Ishikawa (cell line): ENCODE measurements at regions not wholly inside any gene's neighbourhood (a gene's known extent, or its start where the extent isn't known, plus 50 kb on each side); places are given as distances from the start of the nearest gene placed in this dataset.

Experiments
- CEBPB ChIP-seq: IDR thresholded peaks from 2 replicates; pipeline ENCODE4 v1.6.1; 2012
- CREB1 ChIP-seq: IDR thresholded peaks from 2 replicates; pipeline ENCODE4 v1.6.1; 2012; ENCODE audit warnings: low read depth
- EGR1 ChIP-seq: IDR thresholded peaks from 2 replicates; pipeline ENCODE4 v1.6.1; 2012
- EP300 ChIP-seq: IDR thresholded peaks from 2 replicates; pipeline ENCODE4 v1.6.1; 2012; ENCODE audit warnings: borderline replicate concordance
- FOXM1 ChIP-seq: IDR thresholded peaks from 2 replicates; pipeline ENCODE4 v1.6.1; 2012; ENCODE audit warnings: low read depth, borderline replicate concordance
- NFIC ChIP-seq: IDR thresholded peaks from 2 replicates; pipeline ENCODE4 v1.6.1; 2012
- RAD21 ChIP-seq: IDR thresholded peaks from 2 replicates; pipeline ENCODE4 v1.6.1; 2012; ENCODE audit warnings: low read depth
- TAF1 ChIP-seq: IDR thresholded peaks from 2 replicates; pipeline ENCODE4 v1.6.1; 2012; ENCODE audit warnings: low read depth, mild to moderate bottlenecking
- TCF12 ChIP-seq: IDR thresholded peaks from 2 replicates; pipeline ENCODE4 v1.6.1; 2012; ENCODE audit warnings: low read depth
- TEAD4 ChIP-seq: IDR thresholded peaks from 2 replicates; pipeline ENCODE4 v1.6.1; 2012
- YY1 ChIP-seq: IDR thresholded peaks from 2 replicates; pipeline ENCODE4 v1.6.1; 2012; ENCODE audit warnings: low read depth
- ZBTB7A ChIP-seq: IDR thresholded peaks from 2 replicates; pipeline ENCODE4 v1.6.1; 2012; ENCODE audit warnings: low read depth
- TF ChIP-seq, protein P1 (sequence below): IDR thresholded peaks from 2 replicates; pipeline ENCODE4 v1.6.1; 2012
- TF ChIP-seq, protein P2 (sequence below): IDR thresholded peaks from 2 replicates; pipeline ENCODE4 v1.6.1; 2012
- TF ChIP-seq, protein P3 (sequence below): IDR thresholded peaks from 2 replicates; pipeline ENCODE4 v1.6.1; 2012; ENCODE audit warnings: low read depth, mild to moderate bottlenecking

DNA sequence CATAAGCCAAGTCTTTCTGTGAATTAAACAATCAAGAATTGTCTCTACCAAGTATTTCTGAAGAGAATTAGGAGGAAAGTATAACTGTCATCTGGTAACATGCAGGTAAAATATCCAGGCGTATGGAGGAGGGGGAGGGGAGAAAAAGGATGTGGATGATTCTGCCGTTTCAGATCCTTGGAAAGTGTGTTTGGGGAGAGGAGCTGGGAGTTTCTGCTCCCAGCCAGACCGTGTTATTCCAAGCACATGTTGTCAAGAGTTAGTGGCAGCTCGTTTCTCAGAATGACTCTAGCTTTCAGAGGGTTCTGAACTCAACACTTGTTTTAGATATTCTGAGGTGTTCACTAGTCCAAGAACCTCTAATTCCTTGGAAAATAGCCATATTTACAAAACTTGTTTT is 137.6 kb downstream of the FAM124B start:
- TF ChIP-seq, protein P1, sequence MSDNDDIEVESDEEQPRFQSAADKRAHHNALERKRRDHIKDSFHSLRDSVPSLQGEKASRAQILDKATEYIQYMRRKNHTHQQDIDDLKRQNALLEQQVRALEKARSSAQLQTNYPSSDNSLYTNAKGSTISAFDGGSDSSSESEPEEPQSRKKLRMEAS, result no peak
- TF ChIP-seq RAD21, result no peak
- TF ChIP-seq, protein P2, sequence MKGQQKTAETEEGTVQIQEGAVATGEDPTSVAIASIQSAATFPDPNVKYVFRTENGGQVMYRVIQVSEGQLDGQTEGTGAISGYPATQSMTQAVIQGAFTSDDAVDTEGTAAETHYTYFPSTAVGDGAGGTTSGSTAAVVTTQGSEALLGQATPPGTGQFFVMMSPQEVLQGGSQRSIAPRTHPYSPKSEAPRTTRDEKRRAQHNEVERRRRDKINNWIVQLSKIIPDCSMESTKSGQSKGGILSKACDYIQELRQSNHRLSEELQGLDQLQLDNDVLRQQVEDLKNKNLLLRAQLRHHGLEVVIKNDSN, result no peak
- no peak for TF ChIP-seq TEAD4
- TF ChIP-seq TAF1, result no peak
- no peak for TF ChIP-seq EP300
- no peak for TF ChIP-seq FOXM1
- no peak for TF ChIP-seq EGR1
- TF ChIP-seq ZBTB7A, result no peak
- TF ChIP-seq YY1, result no peak
- no peak for TF ChIP-seq CREB1
- TF ChIP-seq, protein P3, sequence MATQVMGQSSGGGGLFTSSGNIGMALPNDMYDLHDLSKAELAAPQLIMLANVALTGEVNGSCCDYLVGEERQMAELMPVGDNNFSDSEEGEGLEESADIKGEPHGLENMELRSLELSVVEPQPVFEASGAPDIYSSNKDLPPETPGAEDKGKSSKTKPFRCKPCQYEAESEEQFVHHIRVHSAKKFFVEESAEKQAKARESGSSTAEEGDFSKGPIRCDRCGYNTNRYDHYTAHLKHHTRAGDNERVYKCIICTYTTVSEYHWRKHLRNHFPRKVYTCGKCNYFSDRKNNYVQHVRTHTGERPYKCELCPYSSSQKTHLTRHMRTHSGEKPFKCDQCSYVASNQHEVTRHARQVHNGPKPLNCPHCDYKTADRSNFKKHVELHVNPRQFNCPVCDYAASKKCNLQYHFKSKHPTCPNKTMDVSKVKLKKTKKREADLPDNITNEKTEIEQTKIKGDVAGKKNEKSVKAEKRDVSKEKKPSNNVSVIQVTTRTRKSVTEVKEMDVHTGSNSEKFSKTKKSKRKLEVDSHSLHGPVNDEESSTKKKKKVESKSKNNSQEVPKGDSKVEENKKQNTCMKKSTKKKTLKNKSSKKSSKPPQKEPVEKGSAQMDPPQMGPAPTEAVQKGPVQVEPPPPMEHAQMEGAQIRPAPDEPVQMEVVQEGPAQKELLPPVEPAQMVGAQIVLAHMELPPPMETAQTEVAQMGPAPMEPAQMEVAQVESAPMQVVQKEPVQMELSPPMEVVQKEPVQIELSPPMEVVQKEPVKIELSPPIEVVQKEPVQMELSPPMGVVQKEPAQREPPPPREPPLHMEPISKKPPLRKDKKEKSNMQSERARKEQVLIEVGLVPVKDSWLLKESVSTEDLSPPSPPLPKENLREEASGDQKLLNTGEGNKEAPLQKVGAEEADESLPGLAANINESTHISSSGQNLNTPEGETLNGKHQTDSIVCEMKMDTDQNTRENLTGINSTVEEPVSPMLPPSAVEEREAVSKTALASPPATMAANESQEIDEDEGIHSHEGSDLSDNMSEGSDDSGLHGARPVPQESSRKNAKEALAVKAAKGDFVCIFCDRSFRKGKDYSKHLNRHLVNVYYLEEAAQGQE, result no peak
- TF ChIP-seq NFIC, result no peak
- TF ChIP-seq TCF12, result no peak

- TF ChIP-seq EP300 (no peak), ZBTB7A (no peak), RAD21 (no peak), EGR1 (no peak), TCF12 (no peak)
These were observed 138.3 kb downstream of the FAM124B start for GRCh38 chr2:224263571-224264043.

DNA sequence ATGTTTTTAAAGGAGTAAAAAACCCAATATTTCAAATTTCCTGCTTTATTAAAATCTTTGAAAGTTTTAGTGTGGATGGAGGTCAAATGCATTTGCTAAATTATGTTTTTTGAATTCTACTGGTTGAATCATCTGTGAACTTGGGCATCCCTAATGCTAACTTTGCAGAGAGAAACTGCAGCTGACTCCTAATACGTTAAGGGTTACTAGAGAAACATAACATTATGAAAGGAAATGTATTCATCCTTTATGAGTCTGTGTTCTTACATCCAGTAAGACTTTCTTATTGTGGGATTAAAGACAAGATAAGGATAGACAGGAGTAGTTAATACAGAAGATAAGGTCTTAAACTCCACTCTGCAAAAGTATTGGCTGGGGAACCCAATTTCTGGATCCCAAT is 140.6 kb downstream of the FAM124B start:
- TF ChIP-seq, protein P2, result no peak
- no peak for TF ChIP-seq ZBTB7A
- TF ChIP-seq, protein P3, result no peak
- no peak for TF ChIP-seq EP300
- TF ChIP-seq, protein P1, result no peak
- TF ChIP-seq CREB1, result no peak
- no peak for TF ChIP-seq CEBPB
- TF ChIP-seq RAD21, result no peak
- no peak for TF ChIP-seq EGR1

DNA sequence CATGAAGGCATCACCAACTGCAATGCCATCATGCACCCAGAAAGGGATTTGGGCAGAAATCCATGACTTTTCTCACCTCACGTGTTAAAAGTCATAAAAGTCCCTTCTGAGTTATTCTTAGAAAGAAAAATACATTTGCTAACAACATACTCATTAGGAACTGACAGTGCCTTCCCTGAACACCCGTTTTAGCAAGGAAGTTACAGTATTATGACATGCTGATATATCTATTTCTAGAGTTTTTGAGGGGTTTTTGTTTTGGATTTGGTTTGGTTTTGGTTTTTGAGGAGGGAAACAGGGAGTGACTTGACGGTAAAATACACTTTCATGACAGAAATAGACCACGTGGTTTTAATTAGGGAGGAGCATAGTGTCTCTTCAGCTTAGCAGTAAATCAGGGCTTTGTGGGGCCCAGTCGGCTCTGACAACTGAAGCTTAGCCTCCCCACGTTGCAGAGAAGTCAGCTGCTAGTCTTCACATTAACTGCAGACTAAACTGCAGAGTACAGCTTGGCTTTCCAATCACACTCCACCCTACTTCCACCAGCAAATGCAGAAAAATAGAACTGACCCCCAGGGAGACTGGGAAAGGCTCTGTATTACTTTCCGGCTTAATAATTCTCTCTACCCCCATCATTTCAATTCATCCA is 141.4 kb downstream of the FAM124B start:
- no peak for TF ChIP-seq CEBPB

DNA sequence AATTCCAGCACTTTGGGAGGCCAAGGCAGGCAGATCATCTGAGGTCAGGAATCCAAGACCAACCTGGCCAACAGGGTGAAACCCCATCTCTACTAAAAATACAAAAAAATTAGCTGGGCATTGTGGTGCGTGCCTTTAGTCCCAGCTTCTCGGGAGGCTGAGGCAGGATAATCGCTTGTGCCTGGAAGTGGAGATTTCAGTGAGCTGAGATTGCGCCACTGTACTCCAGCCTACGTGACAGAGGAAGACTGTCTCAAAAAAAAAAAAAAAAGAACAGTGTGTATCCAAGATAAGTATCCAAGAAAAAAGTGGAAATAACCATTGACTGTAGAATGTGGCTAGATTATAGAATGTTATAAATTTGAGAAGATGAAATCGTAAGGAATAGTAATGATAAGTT is 142.1 kb downstream of the FAM124B start:
- TF ChIP-seq TEAD4, result no peak
- no peak for TF ChIP-seq TCF12
- no peak for TF ChIP-seq EGR1
- no peak for TF ChIP-seq RAD21
- no peak for TF ChIP-seq FOXM1
- TF ChIP-seq CEBPB, result no peak
- TF ChIP-seq, protein P2, result no peak
- TF ChIP-seq, protein P1, result no peak

- TF ChIP-seq, protein P1, result no peak
- TF ChIP-seq YY1, result no peak
- TF ChIP-seq CREB1, result no peak
- TF ChIP-seq TEAD4, result no peak
- TF ChIP-seq EGR1, result no peak
- no peak for TF ChIP-seq TCF12
- no peak for TF ChIP-seq EP300
- TF ChIP-seq, protein P2, result no peak
- TF ChIP-seq, protein P3, result no peak
- TF ChIP-seq TAF1, result no peak
- TF ChIP-seq ZBTB7A, result no peak
- no peak for TF ChIP-seq CEBPB
- no peak for TF ChIP-seq FOXM1
- TF ChIP-seq NFIC, result no peak
- TF ChIP-seq RAD21, result no peak
These were observed 143.8 kb downstream of the FAM124B start for GRCh38 chr2:224258059-224258458.
